ENCODE measurements at regions not wholly inside any gene's neighbourhood (a gene's known extent, or its start where the extent isn't known, plus 50 kb on each side); places are given as distances from the start of the nearest gene placed in this dataset.
A peak's percentile ranks its signal among the peaks of the same experiment; 100 is the strongest.
"Not testable (repeated sequence)": the region's sequence is repeated elsewhere in the genome, so short reads cannot be mapped to it uniquely, and the experiment has no call there.

DNA sequence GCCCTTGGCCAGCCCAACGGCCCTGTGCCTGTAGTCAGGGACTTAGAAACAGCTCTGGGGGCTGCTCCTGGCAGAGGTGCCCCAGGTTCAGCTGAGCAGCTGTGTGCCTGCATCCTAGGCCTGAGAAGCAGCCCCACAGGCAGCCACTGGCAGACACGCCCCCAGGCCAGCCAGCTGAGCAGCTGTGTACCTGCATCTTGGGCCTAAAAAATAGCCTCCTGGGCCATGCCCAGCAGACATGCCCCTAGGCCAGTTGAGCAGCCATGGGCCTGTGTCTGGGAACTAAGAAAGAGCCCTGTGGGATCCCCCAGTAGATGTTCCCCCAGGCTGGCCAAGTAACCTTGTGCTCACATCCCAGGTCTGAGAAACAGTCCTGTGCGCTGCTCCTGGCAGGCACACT lies 64.0 kb downstream of the TBR1 start:
- no peak for DNase-seq

DNA sequence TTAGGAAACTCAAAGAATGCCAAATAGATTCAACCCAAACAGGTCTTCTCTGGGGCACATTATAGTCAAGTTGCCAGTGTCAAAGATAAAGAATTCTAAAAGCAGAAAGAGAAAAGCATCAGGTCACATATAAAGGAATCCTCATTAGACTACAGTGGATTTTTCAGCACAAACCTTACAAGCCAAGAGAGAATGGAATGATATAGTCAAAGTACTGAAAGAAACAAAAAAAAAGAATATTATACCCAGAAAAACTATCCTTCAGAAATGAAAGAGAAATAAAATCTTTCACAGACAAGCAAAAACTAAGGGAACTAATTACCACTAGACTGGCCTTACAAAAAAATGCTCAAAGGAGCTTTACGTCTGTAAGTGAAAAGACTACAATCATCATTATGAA lies 65.5 kb downstream of the TBR1 start:
- no peak for DNase-seq

DNA sequence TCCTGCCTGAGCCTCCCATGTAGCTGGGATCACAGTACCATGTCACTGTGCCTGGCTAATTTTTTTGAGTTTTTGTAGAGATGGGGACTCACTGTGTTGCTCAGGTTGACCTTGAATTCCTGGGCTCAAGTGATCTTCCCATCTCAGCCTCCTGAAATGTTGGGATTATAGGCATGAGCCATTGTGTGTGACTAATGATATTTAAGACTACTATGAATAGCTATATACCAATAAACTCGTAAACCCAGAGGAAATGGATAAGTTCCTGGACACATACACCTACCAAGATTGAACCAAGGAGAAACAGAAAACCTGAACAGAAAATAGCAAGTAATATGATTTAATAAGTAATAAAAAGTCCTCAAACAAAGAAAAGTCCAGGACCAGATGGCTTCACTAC lies 68.0 kb downstream of the TBR1 start:
- no peak for DNase-seq

DNA sequence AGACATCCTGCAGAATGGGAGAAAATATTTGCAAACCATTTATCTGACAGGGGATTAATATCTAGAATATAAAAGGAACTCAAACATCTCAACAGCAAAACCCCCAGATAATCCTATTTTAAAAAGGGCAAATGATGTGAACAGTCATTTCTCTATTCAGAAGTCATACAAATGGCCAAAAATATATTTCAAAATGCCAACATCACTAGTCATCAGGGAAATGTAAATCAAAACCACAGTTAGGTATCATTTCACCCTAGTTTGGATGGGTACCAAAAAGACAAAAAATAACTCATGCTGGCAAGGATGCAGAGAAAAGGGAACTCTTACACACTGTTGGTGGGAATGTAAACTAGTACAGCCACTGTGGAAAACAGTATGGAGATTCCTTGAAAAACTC lies 70.0 kb downstream of the TBR1 start:
- no peak for DNase-seq

DNA sequence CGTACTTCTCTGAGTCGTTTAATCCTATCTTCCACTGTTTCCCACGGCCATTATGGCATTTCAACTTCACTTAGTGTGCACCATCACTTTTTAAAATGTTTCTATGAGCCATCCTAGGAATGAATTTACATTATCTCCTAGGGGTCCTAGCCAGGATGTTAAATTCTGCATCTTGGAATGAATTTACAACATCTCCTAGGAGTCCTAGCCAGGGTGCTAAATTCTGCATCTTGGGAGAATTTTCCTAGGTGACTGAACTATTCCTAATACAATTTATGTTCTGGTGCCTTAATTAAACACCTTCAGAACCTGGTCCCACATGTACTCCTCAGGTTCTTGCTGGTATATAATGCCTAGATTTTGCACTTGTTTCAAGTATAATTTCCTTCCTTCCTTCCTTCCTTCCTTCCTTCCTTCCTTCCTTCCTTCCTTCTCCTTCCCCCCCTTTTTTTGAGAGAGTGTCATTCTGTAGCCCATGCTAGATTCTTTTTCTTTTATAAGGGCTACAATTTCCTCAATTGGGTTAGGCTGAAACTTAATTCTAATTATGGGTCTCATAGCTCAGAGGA lies 72.1 kb downstream of the TBR1 start:
- DNase-seq: no peak

DNA sequence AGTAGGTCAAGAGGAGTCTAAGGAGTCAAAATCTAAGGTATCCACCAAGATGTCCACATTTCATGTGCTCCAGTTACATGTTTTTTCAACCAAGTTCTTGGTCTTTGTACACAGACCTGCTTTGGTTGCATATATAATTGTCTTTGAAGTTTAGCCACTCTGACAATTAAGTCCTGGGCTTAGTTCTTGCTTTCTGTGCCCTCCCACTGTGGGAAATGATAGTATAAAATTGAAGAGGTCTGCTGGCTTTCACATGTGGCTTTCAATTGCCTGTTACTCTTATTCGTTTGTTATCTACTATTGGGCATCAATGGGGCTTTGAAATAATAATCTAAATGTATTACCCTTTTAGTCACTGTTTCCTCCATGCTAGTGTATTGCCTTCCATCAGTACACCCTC lies 72.8 kb downstream of the TBR1 start:
- DNase-seq: no peak

DNA sequence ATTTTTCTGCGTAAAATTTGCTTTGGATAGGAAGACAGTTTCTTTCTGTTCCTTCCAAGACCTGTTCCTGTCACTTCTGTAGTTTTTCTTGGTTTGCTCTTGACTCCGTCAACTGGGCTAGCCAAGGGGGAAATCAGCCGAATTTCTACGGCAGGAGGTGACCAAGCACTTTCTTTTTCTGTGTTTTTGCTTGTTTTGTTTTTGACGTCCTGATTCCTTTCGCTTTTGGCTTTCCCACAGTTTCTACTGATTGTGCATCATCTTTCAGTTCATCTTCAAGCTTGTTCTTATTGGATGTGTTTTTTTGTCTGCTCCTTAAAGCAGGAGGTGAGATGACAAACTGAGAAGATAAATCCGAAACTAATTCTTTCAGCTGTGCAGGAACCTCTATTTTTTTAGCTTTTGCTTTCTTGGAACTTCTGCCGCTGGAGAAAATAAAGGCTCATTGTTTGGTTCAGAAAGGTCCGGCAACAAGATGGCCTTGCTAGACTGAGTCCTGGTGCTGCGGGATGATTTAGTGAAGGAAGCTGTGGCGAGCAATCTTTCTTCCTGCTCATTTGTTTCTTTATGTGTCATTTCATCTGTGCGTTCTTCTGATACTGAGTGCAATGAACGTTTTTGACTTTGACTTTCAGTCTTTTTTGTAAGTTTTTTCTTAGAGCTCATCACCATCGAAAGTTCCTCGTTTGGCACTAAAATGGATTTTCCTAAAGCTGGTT lies 85.0 kb downstream of the TBR1 start:
- DNase-seq: not testable (repeated sequence)

DNA sequence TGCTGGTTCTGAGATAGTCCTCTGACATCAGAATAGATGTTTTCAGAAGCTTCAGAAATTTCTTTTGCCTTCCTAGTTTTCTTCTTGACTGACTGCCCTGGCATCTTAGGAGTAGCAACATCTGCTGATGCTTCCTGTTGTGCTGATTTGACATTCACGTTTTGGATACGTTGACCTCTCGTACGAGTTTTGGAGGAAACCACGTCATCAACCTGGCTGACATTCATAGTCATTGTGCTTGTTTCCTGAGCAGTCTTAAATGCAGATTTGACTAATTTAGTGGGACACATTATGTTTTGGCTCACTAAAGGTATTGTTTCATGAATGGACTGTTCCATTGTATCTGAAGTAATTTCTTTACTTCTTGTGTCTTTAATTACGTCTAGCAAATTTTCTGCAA lies 86.2 kb downstream of the TBR1 start:
- not testable (repeated sequence) for DNase-seq

DNA sequence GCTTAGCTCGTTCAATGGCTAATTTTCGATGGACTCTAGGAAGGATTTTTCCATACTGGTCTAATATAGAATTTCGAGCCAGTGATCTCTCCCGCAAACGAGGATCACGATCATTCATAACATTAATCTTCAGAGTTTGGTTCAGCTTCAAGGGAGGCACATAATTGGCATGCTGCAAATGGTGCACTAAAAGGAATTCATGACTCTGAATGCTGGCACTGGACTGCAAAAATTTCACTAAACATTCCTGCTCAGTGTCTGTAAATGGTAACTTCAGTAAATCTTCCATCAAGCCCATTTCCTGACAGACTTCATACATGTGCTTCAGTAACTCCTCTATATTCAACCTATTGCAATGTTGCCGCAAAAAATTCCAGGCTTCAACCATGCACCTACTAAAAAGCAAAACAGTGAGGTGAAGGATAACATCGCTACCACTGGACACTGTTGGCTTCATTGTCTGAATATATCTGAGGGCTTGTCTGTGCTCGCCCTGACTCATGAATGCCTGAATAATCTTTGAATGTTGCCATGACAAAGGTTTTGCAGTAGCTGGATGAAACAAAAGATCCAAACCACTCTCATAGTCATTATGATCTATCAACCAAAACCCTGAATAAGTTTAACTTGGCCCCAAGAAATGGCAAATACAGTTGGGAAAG lies 88.7 kb downstream of the TBR1 start:
- not testable (repeated sequence) for DNase-seq

DNA sequence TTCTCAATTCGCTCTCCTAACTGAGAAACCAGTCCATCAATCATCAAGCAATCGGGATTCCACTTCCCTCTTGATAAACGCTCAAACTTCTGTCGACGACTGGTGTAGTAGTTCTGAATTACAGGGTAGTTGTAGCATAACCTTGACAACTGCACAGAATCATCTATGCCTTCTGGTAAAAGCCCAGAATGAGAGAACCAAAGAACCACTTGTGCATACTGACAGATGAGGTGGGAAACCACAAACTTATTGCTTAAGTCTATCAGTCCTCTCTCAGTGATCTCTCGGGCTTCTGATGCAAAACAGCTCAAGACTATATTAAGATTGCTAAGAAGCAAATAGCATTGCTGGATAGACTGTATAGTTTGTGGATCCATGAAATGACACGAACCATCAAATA lies 89.4 kb downstream of the TBR1 start:
- not testable (repeated sequence) for DNase-seq

DNA sequence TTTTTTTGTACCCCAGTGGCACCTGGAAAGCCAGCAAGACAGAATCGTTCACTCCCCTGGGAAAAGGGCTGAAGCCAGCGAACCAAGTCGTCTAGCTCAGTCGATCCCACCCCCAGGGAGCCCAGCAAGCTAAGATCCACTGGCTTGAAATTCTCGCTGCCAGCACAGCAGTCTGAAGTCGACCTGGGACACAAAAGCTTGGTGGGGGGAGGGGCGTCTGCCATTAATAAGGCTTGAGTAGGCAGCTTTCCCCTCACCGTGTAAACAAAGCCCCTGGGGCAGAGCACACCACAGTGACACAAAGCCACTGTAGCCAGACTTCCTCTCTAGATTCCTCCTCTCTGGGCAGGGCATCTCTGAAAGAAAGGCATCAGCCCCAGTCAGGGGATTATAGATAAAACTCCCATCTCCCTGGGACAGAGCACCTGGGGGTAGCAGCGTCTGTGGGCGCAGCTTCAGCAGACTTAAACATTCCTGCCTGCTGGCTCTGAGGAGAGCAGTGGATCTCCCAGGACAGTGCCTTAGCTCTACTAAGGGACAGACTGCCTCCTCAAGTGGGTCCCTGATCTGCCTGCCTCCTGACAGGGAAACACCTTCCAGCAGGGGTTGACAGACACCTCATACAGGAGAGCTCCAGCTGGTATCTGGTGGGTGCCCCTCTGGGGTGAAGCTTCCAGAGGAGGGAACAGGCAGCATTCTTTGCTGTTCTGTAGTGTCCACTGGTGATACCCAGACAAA lies 97.4 kb downstream of the TBR1 start:
- DNase-seq: not testable (repeated sequence)

DNA sequence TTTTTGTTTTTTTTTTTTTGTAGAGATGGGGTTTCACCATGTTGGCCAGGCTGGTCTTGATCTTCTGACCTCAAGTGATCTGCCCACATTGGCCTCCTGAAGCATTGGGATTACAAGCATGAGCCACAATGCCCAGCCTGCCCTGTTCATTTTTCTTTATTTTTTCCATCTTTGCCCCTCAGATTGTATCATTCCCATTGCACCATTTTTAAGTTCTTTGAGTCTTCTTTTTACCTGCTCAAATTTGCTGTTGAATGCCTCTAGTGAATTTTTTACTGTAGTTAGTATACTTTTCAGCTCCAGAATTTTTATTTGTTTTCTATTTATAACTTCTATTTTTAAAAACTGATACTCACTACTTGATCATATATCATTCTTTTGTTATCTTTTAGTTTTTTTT lies 101.4 kb upstream of the SLC4A10 start:
- DNase-seq: no peak

DNA sequence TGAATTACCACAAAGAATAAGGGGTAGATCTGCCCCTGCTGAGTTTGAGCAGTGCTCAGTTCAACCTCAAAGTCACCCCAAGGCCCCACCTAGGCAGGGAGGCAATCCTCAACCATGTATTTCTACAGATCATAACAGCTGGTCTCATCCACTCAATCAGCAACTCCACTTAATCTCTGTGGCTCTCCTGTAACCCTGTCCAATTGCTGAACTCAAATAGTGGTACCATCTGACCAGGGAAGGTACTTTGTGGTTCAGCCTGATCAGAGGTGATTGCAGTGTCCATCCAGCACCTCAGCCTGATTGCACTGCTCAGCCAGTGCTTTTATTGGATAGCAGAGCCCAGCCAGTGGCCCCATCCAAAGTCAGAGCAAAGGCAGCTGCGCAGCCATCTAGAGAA lies 91.0 kb upstream of the SLC4A10 start:
- DNase-seq: no peak

DNA sequence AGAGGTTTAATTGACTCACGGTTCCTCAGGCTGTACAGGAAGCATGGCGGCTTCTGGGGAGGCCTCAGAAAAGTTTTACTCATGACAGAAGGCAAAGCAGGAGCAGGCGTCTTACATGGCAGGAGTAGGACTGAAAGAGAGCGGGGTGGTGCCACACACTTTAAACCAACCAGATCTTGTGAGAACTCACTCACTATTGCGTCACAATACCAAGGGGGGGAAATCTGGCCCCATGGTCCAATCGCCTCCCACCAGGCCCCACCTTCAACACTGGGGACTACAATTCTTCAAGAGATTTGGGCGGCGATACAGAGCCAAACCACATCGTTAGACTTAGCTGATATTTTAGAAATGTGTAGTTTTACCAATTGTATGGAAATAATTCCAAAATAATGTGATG lies 77.6 kb upstream of the SLC4A10 start:
- DNase-seq: no peak

DNA sequence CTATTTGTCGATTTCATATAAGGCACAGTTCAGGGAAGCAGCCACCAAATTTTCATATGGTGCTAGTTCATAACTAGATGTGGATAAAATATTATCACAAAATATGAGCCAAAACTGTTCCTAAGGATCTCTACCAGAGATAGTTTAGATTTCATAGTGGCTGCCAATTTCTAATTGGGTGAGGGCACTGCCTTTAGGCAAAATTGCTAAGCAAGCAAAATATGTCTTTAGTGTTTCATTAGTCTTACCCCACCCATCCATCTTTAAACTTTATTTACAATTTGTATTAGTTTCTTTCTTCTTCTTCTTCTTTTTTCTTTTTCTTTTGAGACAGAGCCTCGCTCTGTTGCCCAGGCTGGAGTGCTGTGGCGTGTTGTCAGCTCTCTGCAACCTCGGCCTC lies 77.1 kb upstream of the SLC4A10 start:
- no peak for DNase-seq

DNA sequence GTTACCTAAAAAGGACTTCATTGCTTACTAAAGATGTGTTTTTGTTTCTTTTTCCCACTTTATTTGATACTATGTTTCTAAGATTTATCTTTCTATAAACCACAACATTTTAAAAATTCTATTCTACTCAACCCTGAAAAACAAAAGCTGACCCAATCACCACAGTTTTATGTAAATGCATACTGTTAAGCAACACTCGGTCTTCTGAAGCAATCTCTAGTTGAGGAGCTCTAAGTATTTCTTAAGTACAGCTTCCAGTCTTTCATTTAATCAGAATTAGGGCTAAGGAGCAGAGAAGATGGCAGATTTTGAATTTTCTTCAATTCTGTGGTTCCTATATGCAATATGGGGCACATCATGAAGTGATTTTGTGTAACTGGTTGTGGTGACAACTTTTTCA lies 72.2 kb upstream of the SLC4A10 start:
- no peak for DNase-seq

DNA sequence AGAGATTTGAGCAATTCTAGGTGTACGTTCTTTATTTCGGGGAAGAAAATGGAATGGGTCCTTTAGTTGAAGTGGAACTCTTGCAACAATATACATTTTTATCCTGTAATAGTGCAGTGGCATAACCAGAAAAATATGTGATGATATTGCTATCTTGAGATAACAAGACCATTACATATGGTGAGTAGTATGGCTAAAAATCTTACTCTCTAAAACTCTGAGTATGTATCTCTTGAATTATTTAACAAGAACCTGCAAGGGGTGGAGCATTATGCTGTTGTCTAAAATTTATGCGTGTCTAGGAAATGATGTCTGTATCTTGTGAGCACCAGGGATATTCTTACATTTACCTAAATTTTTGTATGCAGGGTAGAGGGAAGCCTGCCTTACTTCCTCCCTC lies 68.4 kb upstream of the SLC4A10 start:
- no peak for DNase-seq

DNA sequence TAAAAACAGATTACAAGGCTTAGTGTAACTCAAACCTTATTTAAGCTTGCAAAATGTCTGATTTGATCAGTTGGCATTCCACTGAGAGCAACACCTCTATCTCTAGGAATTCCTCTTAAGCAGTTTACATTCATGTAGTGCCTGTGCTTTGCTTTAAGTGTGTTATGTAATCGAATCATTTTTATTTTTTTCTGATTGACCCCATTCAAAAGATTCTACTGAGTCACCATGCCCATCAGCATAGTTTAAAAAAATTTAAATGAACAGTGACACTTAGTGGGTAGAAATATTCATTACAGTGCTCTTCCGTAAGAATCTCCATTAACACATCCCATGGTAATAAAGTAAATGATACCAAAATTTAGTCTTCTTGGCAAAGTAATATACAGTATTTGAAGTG lies 67.8 kb upstream of the SLC4A10 start:
- no peak for DNase-seq

DNA sequence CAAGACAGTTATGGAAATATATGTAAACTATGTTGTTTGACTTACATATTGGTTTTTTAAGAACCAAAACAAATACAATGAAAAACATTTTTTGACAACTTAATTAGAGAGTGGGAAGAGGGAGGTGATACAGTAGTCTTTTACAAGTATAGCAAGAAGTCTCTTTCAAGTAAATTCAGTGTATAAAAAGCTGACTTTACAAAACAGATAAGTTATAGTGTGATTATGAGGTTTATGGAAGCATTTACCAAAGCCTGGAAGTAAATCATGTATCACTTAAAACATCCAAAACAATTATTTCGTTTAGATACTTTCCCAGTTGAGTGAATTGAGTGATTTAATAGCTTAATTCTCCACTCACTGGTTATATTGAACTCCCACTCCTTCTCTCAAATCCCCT lies 66.7 kb upstream of the SLC4A10 start:
- no peak for DNase-seq

DNA sequence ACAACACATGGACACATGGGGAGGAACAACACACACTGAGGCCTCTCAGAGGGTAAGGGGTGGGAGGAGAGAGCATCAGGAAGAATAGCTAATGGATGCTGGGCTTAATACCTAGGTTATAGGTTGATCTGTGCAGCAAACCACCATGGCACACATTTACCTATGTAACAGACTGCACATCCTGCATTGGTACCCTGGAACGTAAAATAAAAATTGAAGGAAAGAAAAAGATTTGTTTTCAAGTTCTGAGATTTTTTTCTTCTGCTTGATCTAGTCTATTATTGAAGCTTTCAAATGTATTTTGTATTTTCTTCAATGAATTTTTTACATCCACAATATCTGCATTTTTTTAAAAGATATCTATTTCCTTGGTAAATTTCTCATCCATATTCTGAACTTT lies 59.3 kb upstream of the SLC4A10 start:
- DNase-seq: no peak

DNA sequence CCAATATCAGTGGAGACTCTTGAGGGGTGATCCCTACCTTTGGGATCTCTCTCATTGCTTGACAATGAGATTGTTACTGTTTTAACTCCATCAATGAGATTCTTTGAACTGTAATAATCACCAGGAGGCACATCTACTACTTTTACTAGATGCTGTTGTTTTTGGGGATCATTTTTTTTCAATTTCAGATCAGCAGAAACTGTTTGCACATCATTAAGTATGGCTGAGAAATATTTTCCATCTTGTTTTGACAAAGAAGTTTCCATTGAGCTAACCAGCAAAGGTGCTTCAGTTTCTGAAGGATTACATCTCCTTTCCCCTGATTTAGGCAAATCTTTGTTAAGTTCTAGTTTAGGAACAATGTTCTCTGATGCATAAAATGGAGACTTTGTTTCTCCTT lies 54.8 kb upstream of the SLC4A10 start:
- DNase-seq: no peak

DNA sequence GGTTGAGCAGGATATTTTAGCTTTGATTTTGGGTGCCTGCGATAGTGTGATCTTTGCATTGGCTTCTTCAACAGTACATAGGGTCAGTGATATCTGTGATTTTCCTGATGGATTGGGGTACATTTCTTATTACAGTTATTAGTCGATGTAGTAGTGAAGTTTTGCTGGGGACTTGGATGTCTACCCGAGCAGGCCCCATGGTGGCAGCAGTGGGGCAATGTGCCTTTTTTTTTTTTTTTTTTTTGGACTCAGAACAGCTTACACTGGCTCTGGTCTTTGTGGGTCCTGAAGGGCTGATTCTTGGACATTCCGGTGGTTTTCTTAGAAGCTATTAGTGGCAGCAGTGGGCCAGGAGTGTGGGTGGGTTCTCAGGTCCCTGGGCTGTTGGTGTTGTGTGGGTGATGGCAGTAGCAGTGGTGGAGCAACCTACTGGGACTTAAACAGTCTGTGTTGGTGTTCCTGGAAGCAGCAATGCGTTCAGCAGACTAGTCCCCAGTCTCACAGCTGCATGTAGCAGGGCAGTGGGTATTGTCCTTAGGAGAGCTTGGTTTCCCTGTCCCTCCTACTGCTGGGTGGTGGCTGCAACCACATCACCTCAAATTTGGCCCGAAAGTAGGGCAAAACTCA lies 53.7 kb upstream of the SLC4A10 start:
- DNase-seq: peak in 1 of 2 experiments; percentile 8

DNA sequence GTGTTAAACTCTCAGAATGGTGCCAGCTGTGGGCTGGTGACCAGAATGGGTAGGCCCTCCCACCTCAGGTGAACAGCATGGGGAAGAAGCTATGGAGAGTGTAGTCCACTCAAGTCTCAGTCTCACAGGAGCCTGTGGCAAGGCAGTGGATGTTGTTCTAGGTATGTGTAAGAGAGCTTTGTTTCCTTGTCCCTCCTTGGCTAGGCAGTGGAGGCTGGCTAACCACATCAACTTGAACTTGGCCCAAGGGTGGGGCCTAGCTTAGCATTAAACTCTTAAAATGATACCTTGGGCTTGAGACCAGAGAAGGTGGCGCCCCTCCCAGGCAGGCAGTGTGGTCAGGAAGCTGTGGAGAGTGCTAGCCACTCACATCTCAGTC lies 53.2 kb upstream of the SLC4A10 start:
- no peak for DNase-seq
